ENCODE measurements at regions not wholly inside any gene's neighbourhood (a gene's known extent, or its start where the extent isn't known, plus 50 kb on each side); places are given as distances from the start of the nearest gene placed in this dataset.

DNA sequence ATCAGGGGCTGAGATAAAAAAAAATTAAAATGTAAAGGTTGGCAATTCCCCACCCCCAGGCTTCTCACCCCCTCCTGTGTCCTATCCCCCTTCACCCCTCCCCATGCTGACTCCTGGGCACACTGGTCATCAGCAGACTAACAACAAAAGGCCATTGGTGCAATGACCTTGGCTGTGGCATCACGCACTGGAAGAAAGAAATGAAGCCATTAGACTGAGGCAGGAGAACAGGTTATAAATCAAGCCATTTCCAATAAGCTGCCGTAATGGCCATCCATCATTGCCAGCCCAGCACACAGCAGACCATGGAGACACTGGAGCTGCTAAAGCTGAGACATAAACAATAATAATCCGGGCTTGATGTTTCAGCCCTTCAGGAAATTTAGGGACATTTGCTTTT, 342.4 kb upstream of the ETAA1 start:
- TF ChIP-seq PRDM1 (tag by site-specific recombination; IDR thresholded peaks at IDR 0.05) (no peak), KLF17 (tag by site-specific recombination; IDR thresholded peaks at IDR 0.05) (no peak), ZNF768 (tag by site-specific recombination; IDR thresholded peaks at IDR 0.05) (no peak), KLF16 (tag by site-specific recombination; IDR thresholded peaks at IDR 0.05) (no peak)
